ENCODE measurements at regions not wholly inside any gene's neighbourhood (a gene's known extent, or its start where the extent isn't known, plus 50 kb on each side); places are given as distances from the start of the nearest gene placed in this dataset.

DNA sequence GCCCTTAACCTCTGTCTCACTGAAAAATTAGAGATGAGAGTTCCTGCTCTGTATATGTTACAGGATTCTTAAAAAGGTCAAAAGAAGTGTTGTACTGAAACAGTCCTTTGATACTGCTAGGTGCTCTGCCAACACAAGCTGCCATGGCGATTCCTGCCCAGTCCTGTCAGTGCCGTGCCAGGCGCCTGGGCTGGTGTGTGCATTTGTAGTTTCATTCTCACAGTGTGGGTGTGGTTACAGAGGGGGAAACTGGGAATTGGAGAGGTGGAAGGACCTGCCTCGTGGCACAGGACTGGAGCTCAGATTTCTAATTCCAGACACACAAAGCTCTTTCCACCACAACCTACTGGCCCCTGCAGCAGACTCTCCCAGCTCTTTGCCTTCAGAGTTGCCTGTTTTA, 122.3 kb upstream of the RAB6C start:
- H3K4me1 ChIP-seq (ENCODE audit: low read length): no peaks in the 10 kb centered on the region
- no peaks in the 10 kb centered on the region for H3K9me3 ChIP-seq (replicated peaks; ENCODE audit: insufficient read depth, low read length)
- no peak overlapping the region for H3K9ac ChIP-seq (ENCODE audit: low read length)
- no peaks in the 10 kb centered on the region for H3F3A ChIP-seq (ENCODE audit: insufficient read depth, low read length)
- H3K4me3 ChIP-seq (ENCODE audit: low read length): no peak overlapping the region
- H3K27ac ChIP-seq (ENCODE audit: low read length): no peak overlapping the region
- no peaks in the 10 kb centered on the region for H3K79me2 ChIP-seq (ENCODE audit: low read length)
- H2AFZ ChIP-seq (ENCODE audit: low read length): no peak overlapping the region
- no peak overlapping the region for H3K4me2 ChIP-seq (ENCODE audit: low read depth, low read length)
- no peaks in the 10 kb centered on the region for H3K9me2 ChIP-seq (replicated peaks; ENCODE audit: insufficient read depth, low read length)
- TF ChIP-seq EZH2phosphoT487 (IDR thresholded peaks at IDR 0.05; ENCODE audit: low read length): no peak
- no peak for TF ChIP-seq EZH2 (optimal IDR thresholded peaks at IDR 0.05; ENCODE audit: low read depth, low read length)
- TF ChIP-seq, protein P1, sequence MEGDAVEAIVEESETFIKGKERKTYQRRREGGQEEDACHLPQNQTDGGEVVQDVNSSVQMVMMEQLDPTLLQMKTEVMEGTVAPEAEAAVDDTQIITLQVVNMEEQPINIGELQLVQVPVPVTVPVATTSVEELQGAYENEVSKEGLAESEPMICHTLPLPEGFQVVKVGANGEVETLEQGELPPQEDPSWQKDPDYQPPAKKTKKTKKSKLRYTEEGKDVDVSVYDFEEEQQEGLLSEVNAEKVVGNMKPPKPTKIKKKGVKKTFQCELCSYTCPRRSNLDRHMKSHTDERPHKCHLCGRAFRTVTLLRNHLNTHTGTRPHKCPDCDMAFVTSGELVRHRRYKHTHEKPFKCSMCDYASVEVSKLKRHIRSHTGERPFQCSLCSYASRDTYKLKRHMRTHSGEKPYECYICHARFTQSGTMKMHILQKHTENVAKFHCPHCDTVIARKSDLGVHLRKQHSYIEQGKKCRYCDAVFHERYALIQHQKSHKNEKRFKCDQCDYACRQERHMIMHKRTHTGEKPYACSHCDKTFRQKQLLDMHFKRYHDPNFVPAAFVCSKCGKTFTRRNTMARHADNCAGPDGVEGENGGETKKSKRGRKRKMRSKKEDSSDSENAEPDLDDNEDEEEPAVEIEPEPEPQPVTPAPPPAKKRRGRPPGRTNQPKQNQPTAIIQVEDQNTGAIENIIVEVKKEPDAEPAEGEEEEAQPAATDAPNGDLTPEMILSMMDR (IDR thresholded peaks at IDR 0.05; ENCODE audit: low read length): no peak
- DNase-seq: no peak
- H4K20me1 ChIP-seq (ENCODE audit: insufficient read depth, low read length): no peaks in the 10 kb centered on the region
- H3K27me3 ChIP-seq (replicated peaks; ENCODE audit: insufficient read depth, low read length): no peaks in the 10 kb centered on the region
- no peaks in the 10 kb centered on the region for H3K36me3 ChIP-seq (replicated peaks; ENCODE audit: insufficient read depth, low read length)

DNA sequence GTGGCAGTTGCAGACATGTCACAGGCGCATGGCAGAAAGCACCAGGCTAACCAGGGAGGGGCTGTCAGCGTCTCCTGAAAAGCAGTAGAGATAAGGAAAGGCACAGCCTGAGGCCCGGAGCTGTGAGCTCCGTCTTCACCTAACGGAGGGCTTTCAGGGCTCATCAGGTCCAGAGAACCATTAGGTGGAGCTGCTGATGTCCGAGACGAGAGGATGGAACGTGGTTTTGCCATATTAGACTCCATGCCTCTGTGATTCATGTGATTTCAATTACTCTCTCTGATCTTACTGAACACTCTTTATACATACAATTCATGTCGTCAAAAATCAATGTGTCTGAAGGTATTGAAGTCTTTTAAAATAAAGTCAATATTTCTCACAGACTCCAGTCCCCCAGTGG, 120.3 kb upstream of the RAB6C start:
- H3K9me3 ChIP-seq (replicated peaks; ENCODE audit: insufficient read depth, low read length): no peaks in the 10 kb centered on the region
- no peak overlapping the region for H3K4me3 ChIP-seq (ENCODE audit: low read length)
- H3K36me3 ChIP-seq (replicated peaks; ENCODE audit: insufficient read depth, low read length): no peaks in the 10 kb centered on the region
- H3K27me3 ChIP-seq (replicated peaks; ENCODE audit: insufficient read depth, low read length): no peaks in the 10 kb centered on the region
- H3K79me2 ChIP-seq (ENCODE audit: low read length): no peaks in the 10 kb centered on the region
- TF ChIP-seq EZH2 (optimal IDR thresholded peaks at IDR 0.05; ENCODE audit: low read depth, low read length): no peak
- TF ChIP-seq EZH2phosphoT487 (IDR thresholded peaks at IDR 0.05; ENCODE audit: low read length): no peak
- TF ChIP-seq, protein P1 (IDR thresholded peaks at IDR 0.05; ENCODE audit: low read length): no peak
- no peak overlapping the region for H2AFZ ChIP-seq (ENCODE audit: low read length)
- no peak for DNase-seq
- H3K9me2 ChIP-seq (replicated peaks; ENCODE audit: insufficient read depth, low read length): no peaks in the 10 kb centered on the region
- no peak overlapping the region for H3K27ac ChIP-seq (ENCODE audit: low read length)
- no peak overlapping the region for H3K4me2 ChIP-seq (ENCODE audit: low read depth, low read length)
- no peaks in the 10 kb centered on the region for H3F3A ChIP-seq (ENCODE audit: insufficient read depth, low read length)
- no peaks in the 10 kb centered on the region for H4K20me1 ChIP-seq (ENCODE audit: insufficient read depth, low read length)
- H3K4me1 ChIP-seq (ENCODE audit: low read length): no peaks in the 10 kb centered on the region
- no peak overlapping the region for H3K9ac ChIP-seq (ENCODE audit: low read length)

DNA sequence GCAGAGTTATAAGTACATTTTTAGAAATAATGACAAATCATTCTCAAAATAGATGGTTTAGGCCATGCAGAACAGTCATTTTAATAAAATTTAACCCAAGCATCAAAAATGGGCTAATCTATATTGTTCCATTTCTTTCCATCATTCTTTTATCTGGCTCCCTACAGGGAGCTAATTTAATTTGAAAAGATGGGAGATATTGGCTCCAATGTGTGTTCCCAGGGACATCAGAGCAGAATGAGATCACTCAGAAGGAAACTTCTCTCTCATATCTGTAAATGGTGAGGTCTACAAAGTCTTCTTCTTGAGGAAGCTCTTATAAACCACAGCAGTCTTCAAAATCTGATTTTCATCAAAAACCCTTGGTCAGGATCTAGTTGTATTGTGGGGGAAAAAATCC, 119.4 kb upstream of the RAB6C start:
- H3K9me2 ChIP-seq (replicated peaks; ENCODE audit: insufficient read depth, low read length): no peaks in the 10 kb centered on the region

More for the DNA sequence above, 119.4 kb upstream of the RAB6C start:
- DNase-seq: no peak
- no peak overlapping the region for H3K27ac ChIP-seq (ENCODE audit: low read length)
- no peak overlapping the region for H3K4me3 ChIP-seq (ENCODE audit: low read length)
- no peaks in the 10 kb centered on the region for H3F3A ChIP-seq (ENCODE audit: insufficient read depth, low read length)
- H3K9me3 ChIP-seq (replicated peaks; ENCODE audit: insufficient read depth, low read length): no peaks in the 10 kb centered on the region
- no peaks in the 10 kb centered on the region for H3K79me2 ChIP-seq (ENCODE audit: low read length)
- no peak overlapping the region for H2AFZ ChIP-seq (ENCODE audit: low read length)
- H4K20me1 ChIP-seq (ENCODE audit: insufficient read depth, low read length): no peaks in the 10 kb centered on the region
- TF ChIP-seq, protein P1 (IDR thresholded peaks at IDR 0.05; ENCODE audit: low read length): no peak
- TF ChIP-seq EZH2phosphoT487 (IDR thresholded peaks at IDR 0.05; ENCODE audit: low read length): no peak
- no peak for TF ChIP-seq EZH2 (optimal IDR thresholded peaks at IDR 0.05; ENCODE audit: low read depth, low read length)
- no peaks in the 10 kb centered on the region for H3K27me3 ChIP-seq (replicated peaks; ENCODE audit: insufficient read depth, low read length)
- H3K9ac ChIP-seq (ENCODE audit: low read length): no peak overlapping the region
- H3K4me2 ChIP-seq (ENCODE audit: low read depth, low read length): no peak overlapping the region
- H3K4me1 ChIP-seq (ENCODE audit: low read length): no peaks in the 10 kb centered on the region
- no peaks in the 10 kb centered on the region for H3K36me3 ChIP-seq (replicated peaks; ENCODE audit: insufficient read depth, low read length)
